ENCODE measurements at regions not wholly inside any gene's neighbourhood (a gene's known extent, or its start where the extent isn't known, plus 50 kb on each side); places are given as distances from the start of the nearest gene placed in this dataset.

- TF ChIP-seq, protein P1, sequence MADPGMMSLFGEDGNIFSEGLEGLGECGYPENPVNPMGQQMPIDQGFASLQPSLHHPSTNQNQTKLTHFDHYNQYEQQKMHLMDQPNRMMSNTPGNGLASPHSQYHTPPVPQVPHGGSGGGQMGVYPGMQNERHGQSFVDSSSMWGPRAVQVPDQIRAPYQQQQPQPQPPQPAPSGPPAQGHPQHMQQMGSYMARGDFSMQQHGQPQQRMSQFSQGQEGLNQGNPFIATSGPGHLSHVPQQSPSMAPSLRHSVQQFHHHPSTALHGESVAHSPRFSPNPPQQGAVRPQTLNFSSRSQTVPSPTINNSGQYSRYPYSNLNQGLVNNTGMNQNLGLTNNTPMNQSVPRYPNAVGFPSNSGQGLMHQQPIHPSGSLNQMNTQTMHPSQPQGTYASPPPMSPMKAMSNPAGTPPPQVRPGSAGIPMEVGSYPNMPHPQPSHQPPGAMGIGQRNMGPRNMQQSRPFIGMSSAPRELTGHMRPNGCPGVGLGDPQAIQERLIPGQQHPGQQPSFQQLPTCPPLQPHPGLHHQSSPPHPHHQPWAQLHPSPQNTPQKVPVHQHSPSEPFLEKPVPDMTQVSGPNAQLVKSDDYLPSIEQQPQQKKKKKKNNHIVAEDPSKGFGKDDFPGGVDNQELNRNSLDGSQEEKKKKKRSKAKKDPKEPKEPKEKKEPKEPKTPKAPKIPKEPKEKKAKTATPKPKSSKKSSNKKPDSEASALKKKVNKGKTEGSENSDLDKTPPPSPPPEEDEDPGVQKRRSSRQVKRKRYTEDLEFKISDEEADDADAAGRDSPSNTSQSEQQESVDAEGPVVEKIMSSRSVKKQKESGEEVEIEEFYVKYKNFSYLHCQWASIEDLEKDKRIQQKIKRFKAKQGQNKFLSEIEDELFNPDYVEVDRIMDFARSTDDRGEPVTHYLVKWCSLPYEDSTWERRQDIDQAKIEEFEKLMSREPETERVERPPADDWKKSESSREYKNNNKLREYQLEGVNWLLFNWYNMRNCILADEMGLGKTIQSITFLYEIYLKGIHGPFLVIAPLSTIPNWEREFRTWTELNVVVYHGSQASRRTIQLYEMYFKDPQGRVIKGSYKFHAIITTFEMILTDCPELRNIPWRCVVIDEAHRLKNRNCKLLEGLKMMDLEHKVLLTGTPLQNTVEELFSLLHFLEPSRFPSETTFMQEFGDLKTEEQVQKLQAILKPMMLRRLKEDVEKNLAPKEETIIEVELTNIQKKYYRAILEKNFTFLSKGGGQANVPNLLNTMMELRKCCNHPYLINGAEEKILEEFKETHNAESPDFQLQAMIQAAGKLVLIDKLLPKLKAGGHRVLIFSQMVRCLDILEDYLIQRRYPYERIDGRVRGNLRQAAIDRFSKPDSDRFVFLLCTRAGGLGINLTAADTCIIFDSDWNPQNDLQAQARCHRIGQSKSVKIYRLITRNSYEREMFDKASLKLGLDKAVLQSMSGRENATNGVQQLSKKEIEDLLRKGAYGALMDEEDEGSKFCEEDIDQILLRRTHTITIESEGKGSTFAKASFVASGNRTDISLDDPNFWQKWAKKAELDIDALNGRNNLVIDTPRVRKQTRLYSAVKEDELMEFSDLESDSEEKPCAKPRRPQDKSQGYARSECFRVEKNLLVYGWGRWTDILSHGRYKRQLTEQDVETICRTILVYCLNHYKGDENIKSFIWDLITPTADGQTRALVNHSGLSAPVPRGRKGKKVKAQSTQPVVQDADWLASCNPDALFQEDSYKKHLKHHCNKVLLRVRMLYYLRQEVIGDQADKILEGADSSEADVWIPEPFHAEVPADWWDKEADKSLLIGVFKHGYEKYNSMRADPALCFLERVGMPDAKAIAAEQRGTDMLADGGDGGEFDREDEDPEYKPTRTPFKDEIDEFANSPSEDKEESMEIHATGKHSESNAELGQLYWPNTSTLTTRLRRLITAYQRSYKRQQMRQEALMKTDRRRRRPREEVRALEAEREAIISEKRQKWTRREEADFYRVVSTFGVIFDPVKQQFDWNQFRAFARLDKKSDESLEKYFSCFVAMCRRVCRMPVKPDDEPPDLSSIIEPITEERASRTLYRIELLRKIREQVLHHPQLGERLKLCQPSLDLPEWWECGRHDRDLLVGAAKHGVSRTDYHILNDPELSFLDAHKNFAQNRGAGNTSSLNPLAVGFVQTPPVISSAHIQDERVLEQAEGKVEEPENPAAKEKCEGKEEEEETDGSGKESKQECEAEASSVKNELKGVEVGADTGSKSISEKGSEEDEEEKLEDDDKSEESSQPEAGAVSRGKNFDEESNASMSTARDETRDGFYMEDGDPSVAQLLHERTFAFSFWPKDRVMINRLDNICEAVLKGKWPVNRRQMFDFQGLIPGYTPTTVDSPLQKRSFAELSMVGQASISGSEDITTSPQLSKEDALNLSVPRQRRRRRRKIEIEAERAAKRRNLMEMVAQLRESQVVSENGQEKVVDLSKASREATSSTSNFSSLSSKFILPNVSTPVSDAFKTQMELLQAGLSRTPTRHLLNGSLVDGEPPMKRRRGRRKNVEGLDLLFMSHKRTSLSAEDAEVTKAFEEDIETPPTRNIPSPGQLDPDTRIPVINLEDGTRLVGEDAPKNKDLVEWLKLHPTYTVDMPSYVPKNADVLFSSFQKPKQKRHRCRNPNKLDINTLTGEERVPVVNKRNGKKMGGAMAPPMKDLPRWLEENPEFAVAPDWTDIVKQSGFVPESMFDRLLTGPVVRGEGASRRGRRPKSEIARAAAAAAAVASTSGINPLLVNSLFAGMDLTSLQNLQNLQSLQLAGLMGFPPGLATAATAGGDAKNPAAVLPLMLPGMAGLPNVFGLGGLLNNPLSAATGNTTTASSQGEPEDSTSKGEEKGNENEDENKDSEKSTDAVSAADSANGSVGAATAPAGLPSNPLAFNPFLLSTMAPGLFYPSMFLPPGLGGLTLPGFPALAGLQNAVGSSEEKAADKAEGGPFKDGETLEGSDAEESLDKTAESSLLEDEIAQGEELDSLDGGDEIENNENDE (IDR thresholded peaks at IDR 0.05; ENCODE audit: insufficient replicate concordance, low read length) = no peak
- TF ChIP-seq ZNF274 (IDR thresholded peaks at IDR 0.05; ENCODE audit: borderline replicate concordance, extremely low read depth, low read length) (no peak), USF2 (IDR thresholded peaks at IDR 0.05; ENCODE audit: low read length) (no peak), JUN (IDR thresholded peaks at IDR 0.05; ENCODE audit: low read depth, low read length) (no peak), BRCA1 (IDR thresholded peaks at IDR 0.05; ENCODE audit: low read depth, low read length) (no peak), BCL11A (IDR thresholded peaks at IDR 0.05; ENCODE audit: low read depth in 2 of 2, low read length in 2 of 2) (no peak)
Measured at GRCh38 chr4:31356839-31357238, 636.7 kb downstream of the PCDH7 start (continued).
